Thyroid gland (tissue), 4 donors: ENCODE measurements at regions not wholly inside any gene's neighbourhood (a gene's known extent, or its start where the extent isn't known, plus 50 kb on each side); places are given as distances from the start of the nearest gene placed in this dataset.

Source experiments
- POLR2A ChIP-seq, 2 donors: fragments of 450-650 bp; IDR thresholded peaks; one replicate each; pipeline ENCODE4 v1.6.1; 2017; ENCODE audit warnings: antibody characterized with exemption in 2 of 2, mild to moderate bottlenecking in 2 of 2, moderate library complexity in 1 of 2
- TF ChIP-seq, protein P1 (sequence below), 6 experiments: fragments of 200-600 bp in 3 of 6; fragments of 450-650 bp in 3 of 6; sonication (generic) in 3 of 6; IDR thresholded peaks; one replicate each; pipeline ENCODE4 v1.5.1; 2016 to 2019; ENCODE audit warnings: antibody characterized with exemption in 6 of 6, mild to moderate bottlenecking in 2 of 6, inconsistent platforms in 1 of 6, moderate library complexity in 1 of 6

DNA sequence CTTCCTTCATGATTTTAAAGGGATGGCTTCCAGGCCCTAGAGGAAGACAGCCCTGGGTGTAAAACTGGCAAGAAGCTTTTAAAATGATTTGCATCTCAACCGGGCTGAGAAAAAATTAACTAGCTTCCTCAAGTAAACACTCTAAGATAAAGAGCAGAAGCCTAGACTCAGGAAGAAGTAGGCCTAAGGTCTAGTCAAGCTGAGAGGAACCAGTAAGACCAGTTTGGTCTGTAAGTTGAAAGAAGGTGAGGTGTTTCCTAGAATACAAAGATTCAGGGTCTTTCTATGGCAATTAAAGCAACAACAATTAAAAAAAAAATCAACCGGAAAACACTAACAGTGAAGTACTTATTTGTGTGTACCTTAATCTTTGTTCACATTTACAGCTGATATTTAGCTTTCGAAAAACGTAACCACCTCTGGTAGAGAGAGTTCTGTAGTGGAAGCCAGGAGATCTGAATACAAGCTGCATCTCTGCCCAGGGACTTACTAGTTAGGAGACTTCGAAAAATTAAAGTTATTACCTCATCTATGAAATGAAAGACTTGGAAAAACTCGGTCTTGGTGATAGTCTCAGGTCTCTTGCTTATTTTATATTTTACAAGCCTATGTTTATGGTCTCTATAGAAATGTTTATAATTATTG, 75.7 kb downstream of the TUSC1 start:
- TF ChIP-seq, protein P1, sequence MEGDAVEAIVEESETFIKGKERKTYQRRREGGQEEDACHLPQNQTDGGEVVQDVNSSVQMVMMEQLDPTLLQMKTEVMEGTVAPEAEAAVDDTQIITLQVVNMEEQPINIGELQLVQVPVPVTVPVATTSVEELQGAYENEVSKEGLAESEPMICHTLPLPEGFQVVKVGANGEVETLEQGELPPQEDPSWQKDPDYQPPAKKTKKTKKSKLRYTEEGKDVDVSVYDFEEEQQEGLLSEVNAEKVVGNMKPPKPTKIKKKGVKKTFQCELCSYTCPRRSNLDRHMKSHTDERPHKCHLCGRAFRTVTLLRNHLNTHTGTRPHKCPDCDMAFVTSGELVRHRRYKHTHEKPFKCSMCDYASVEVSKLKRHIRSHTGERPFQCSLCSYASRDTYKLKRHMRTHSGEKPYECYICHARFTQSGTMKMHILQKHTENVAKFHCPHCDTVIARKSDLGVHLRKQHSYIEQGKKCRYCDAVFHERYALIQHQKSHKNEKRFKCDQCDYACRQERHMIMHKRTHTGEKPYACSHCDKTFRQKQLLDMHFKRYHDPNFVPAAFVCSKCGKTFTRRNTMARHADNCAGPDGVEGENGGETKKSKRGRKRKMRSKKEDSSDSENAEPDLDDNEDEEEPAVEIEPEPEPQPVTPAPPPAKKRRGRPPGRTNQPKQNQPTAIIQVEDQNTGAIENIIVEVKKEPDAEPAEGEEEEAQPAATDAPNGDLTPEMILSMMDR (IDR thresholded peaks at IDR 0.05): no peak
- TF ChIP-seq POLR2A (IDR thresholded peaks at IDR 0.05): no peak
